ENCODE measurements at regions not wholly inside any gene's neighbourhood (a gene's known extent, or its start where the extent isn't known, plus 50 kb on each side); places are given as distances from the start of the nearest gene placed in this dataset.

DNA sequence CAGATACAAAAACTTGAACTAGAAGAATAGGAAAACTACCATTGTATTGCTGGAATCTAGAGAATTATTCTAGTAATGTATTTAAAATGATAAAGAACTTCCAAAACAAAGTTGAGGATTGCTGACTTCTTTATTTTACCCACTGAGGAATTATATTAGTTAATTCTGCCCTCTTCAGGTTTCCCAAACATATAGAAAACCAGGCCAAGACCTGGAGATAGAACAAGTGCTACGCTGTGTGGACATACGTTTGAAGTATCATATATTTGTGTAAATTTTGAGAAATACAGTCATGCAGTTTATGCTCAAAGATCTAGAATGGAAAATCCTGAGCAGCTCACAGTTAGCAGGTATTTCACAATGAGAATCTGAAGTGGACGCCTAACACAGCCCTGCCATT, 162.3 kb upstream of the CYLC2 start:
- no peaks in the 10 kb centered on the region for H3K27me3 ChIP-seq (ENCODE audit: control insufficient read depth, low read length)
- no peaks in the 10 kb centered on the region for H4K20me1 ChIP-seq (ENCODE audit: control insufficient read depth, insufficient read depth, low read depth, low read length)
- TF ChIP-seq EZH2phosphoT487 (IDR thresholded peaks at IDR 0.05; ENCODE audit: borderline replicate concordance, low read length) (no peak), CTCF (IDR thresholded peaks at IDR 0.05; ENCODE audit: low read depth, low read length, poor library complexity, severe bottlenecking) (no peak)
- H3K4me2 ChIP-seq (ENCODE audit: low read length) = no peak overlapping the region
- H3K36me3 ChIP-seq (ENCODE audit: control insufficient read depth, low read length) = no peaks in the 10 kb centered on the region
- H3K9me2 ChIP-seq (replicated peaks; ENCODE audit: control insufficient read depth, low read length) = no peaks in the 10 kb centered on the region
- no peaks in the 10 kb centered on the region for H3K9me3 ChIP-seq (ENCODE audit: control insufficient read depth, insufficient read depth, low read length)
- no peaks in the 10 kb centered on the region for H3F3A ChIP-seq (ENCODE audit: control insufficient read depth, insufficient read depth)
- no peaks in the 10 kb centered on the region for H3K79me2 ChIP-seq (ENCODE audit: control insufficient read depth, low read length)
- H3K4me3 ChIP-seq (ENCODE audit: low read length) = no peak overlapping the region
- no peaks in the 10 kb centered on the region for H3K4me1 ChIP-seq (ENCODE audit: control insufficient read depth, low read length)
- H3K27ac ChIP-seq (ENCODE audit: low read depth, low read length) = no peak overlapping the region

DNA sequence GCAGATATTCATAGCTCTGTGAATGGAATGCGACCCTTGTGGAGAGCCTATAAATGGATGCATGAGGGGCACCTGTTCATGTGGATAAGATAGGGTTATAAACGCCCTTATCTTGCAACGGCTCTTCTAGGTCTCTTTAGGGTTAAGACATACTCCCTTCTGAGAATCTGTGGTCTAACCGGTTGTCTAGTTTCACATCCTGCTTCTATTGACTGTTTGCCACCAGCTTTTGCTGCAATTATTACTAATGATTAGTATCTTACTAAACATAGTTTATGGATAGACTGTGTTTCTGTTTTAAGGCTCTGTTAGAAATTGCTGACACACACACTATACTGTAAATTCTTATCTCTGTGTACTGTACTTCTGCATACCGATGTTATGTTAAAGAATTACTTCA, 198.9 kb upstream of the CYLC2 start:
- Histone ChIP-seq H4K20me1 (ENCODE audit: control insufficient read depth, insufficient read depth, low read depth, low read length) (no peaks in the 10 kb centered on the region), H3F3A (ENCODE audit: control insufficient read depth, insufficient read depth) (no peaks in the 10 kb centered on the region), H3K9me3 (ENCODE audit: control insufficient read depth, insufficient read depth, low read length) (no peaks in the 10 kb centered on the region), H3K27ac (ENCODE audit: low read depth, low read length) (no peak overlapping the region), H3K4me3 (ENCODE audit: low read length) (no peak overlapping the region), H3K79me2 (ENCODE audit: control insufficient read depth, low read length) (no peaks in the 10 kb centered on the region), H3K27me3 (ENCODE audit: control insufficient read depth, low read length) (no peaks in the 10 kb centered on the region), H3K4me1 (ENCODE audit: control insufficient read depth, low read length) (no peaks in the 10 kb centered on the region), H3K36me3 (ENCODE audit: control insufficient read depth, low read length) (no peaks in the 10 kb centered on the region), H3K9me2 (replicated peaks; ENCODE audit: control insufficient read depth, low read length) (no peaks in the 10 kb centered on the region), H3K4me2 (ENCODE audit: low read length) (no peak overlapping the region)
- no peak for TF ChIP-seq CTCF (IDR thresholded peaks at IDR 0.05; ENCODE audit: low read depth, low read length, poor library complexity, severe bottlenecking)
- TF ChIP-seq EZH2phosphoT487 (IDR thresholded peaks at IDR 0.05; ENCODE audit: borderline replicate concordance, low read length) = no peak

GRCh38 chr9:102795532-102795931, 199.6 kb upstream of the CYLC2 start:
- H3K4me2 ChIP-seq (ENCODE audit: low read length) = no peak overlapping the region
- H3K9me3 ChIP-seq (ENCODE audit: control insufficient read depth, insufficient read depth, low read length) = no peaks in the 10 kb centered on the region
- no peaks in the 10 kb centered on the region for H3K9me2 ChIP-seq (replicated peaks; ENCODE audit: control insufficient read depth, low read length)
- H3K4me1 ChIP-seq (ENCODE audit: control insufficient read depth, low read length) = no peaks in the 10 kb centered on the region
- no peak overlapping the region for H3K27ac ChIP-seq (ENCODE audit: low read depth, low read length)
- H3F3A ChIP-seq (ENCODE audit: control insufficient read depth, insufficient read depth) = no peaks in the 10 kb centered on the region
- TF ChIP-seq CTCF (IDR thresholded peaks at IDR 0.05; ENCODE audit: low read depth, low read length, poor library complexity, severe bottlenecking) (no peak), EZH2phosphoT487 (IDR thresholded peaks at IDR 0.05; ENCODE audit: borderline replicate concordance, low read length) (no peak)
- H3K79me2 ChIP-seq (ENCODE audit: control insufficient read depth, low read length) = no peaks in the 10 kb centered on the region
- no peaks in the 10 kb centered on the region for H3K27me3 ChIP-seq (ENCODE audit: control insufficient read depth, low read length)
- H3K4me3 ChIP-seq (ENCODE audit: low read length) = no peak overlapping the region
- H4K20me1 ChIP-seq (ENCODE audit: control insufficient read depth, insufficient read depth, low read depth, low read length) = no peaks in the 10 kb centered on the region
- no peaks in the 10 kb centered on the region for H3K36me3 ChIP-seq (ENCODE audit: control insufficient read depth, low read length)

DNA sequence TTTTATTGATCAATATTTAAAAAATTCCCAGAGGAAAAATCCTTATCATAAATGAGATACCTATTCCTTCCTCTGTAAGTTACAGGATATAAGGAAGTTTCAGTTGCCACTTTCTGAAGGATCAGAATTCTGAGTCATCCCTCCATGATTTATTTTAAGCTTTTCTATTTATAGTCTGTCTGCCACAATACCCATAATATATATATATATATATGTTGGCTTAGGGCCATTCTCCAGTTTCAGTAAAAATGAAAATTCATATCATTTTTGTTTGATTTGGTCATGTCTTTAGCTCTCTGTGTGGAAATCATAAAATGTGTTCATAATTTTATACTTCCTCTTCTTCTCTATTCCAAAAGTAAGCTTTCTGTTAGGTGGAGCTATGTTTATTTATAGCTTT, 215.8 kb upstream of the CYLC2 start:
- Histone ChIP-seq H3F3A (ENCODE audit: control insufficient read depth, insufficient read depth) (no peaks in the 10 kb centered on the region), H3K27ac (ENCODE audit: low read depth, low read length) (no peak overlapping the region), H3K4me3 (ENCODE audit: low read length) (no peak overlapping the region), H3K4me1 (ENCODE audit: control insufficient read depth, low read length) (no peaks in the 10 kb centered on the region), H3K4me2 (ENCODE audit: low read length) (no peak overlapping the region), H3K9me3 (ENCODE audit: control insufficient read depth, insufficient read depth, low read length) (no peaks in the 10 kb centered on the region), H3K27me3 (ENCODE audit: control insufficient read depth, low read length) (no peaks in the 10 kb centered on the region), H3K36me3 (ENCODE audit: control insufficient read depth, low read length) (no peaks in the 10 kb centered on the region), H4K20me1 (ENCODE audit: control insufficient read depth, insufficient read depth, low read depth, low read length) (no peaks in the 10 kb centered on the region), H3K79me2 (ENCODE audit: control insufficient read depth, low read length) (no peaks in the 10 kb centered on the region), H3K9me2 (replicated peaks; ENCODE audit: control insufficient read depth, low read length) (no peaks in the 10 kb centered on the region)
- no peak for TF ChIP-seq EZH2phosphoT487 (IDR thresholded peaks at IDR 0.05; ENCODE audit: borderline replicate concordance, low read length)
- no peak for TF ChIP-seq CTCF (IDR thresholded peaks at IDR 0.05; ENCODE audit: low read depth, low read length, poor library complexity, severe bottlenecking)

Data from DOHH2 (cell line).